ENCODE measurements at regions not wholly inside any gene's neighbourhood (a gene's known extent, or its start where the extent isn't known, plus 50 kb on each side); places are given as distances from the start of the nearest gene placed in this dataset.

DNA sequence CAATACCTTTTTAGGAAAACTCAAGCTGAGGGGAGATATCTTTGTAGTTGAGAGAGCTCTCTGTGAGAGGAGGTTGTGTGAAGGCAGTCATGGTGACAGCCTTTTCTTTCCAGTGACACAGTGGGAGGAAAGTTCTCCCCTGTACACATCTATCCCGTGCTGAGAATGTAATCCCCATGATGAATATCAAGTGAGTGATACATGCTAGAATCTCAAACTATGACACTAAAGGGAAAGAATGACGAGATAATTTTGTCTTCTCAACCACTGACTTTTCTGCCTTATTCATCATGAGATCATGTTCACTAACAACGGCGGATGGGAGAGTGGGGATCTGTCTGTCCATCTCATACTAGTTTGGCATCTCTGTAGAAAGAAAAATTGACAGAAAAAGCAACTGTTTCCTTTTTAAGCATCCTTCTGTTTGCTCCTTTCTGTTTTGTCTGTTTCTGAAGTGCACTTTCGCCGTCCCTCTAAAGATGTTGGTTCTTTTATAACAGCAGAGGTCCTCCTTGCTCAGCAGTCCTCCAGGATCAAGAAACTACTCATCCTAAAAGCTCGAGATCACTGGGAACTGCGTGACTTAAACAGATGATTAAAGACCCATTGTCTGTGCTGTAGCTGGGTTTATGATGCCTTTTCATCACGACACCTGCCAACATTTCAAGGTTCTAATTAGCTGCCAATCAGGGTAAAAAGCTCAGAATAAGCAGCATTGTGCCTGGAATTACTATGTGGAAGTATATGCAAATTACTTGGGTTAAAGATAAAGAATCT is 137.6 kb downstream of the DCK start (continued):
- TF ChIP-seq, protein P1, sequence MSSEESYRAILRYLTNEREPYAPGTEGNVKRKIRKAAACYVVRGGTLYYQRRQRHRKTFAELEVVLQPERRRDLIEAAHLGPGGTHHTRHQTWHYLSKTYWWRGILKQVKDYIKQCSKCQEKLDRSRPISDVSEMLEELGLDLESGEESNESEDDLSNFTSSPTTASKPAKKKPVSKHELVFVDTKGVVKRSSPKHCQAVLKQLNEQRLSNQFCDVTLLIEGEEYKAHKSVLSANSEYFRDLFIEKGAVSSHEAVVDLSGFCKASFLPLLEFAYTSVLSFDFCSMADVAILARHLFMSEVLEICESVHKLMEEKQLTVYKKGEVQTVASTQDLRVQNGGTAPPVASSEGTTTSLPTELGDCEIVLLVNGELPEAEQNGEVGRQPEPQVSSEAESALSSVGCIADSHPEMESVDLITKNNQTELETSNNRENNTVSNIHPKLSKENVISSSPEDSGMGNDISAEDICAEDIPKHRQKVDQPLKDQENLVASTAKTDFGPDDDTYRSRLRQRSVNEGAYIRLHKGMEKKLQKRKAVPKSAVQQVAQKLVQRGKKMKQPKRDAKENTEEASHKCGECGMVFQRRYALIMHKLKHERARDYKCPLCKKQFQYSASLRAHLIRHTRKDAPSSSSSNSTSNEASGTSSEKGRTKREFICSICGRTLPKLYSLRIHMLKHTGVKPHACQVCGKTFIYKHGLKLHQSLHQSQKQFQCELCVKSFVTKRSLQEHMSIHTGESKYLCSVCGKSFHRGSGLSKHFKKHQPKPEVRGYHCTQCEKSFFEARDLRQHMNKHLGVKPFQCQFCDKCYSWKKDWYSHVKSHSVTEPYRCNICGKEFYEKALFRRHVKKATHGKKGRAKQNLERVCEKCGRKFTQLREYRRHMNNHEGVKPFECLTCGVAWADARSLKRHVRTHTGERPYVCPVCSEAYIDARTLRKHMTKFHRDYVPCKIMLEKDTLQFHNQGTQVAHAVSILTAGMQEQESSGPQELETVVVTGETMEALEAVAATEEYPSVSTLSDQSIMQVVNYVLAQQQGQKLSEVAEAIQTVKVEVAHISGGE (CRISPR knock-in tag; IDR thresholded peaks at IDR 0.05): no peak
- TF ChIP-seq, protein P2, sequence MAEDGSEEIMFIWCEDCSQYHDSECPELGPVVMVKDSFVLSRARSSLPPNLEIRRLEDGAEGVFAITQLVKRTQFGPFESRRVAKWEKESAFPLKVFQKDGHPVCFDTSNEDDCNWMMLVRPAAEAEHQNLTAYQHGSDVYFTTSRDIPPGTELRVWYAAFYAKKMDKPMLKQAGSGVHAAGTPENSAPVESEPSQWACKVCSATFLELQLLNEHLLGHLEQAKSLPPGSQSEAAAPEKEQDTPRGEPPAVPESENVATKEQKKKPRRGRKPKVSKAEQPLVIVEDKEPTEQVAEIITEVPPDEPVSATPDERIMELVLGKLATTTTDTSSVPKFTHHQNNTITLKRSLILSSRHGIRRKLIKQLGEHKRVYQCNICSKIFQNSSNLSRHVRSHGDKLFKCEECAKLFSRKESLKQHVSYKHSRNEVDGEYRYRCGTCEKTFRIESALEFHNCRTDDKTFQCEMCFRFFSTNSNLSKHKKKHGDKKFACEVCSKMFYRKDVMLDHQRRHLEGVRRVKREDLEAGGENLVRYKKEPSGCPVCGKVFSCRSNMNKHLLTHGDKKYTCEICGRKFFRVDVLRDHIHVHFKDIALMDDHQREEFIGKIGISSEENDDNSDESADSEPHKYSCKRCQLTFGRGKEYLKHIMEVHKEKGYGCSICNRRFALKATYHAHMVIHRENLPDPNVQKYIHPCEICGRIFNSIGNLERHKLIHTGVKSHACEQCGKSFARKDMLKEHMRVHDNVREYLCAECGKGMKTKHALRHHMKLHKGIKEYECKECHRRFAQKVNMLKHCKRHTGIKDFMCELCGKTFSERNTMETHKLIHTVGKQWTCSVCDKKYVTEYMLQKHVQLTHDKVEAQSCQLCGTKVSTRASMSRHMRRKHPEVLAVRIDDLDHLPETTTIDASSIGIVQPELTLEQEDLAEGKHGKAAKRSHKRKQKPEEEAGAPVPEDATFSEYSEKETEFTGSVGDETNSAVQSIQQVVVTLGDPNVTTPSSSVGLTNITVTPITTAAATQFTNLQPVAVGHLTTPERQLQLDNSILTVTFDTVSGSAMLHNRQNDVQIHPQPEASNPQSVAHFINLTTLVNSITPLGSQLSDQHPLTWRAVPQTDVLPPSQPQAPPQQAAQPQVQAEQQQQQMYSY (CRISPR knock-in tag; IDR thresholded peaks at IDR 0.05): no peak
- TF ChIP-seq TBL1XR1 (IDR thresholded peaks at IDR 0.05; ENCODE audit: low read depth, low read length) (no peak), SUZ12 (IDR thresholded peaks at IDR 0.05; ENCODE audit: unreplicated experiment) (no peak), TCF3 (IDR thresholded peaks at IDR 0.05; ENCODE audit: borderline replicate concordance, insufficient read depth, low read depth, low read length) (no peak), RAD51 (IDR thresholded peaks at IDR 0.05) (no peak), NFXL1 (IDR thresholded peaks at IDR 0.05; ENCODE audit: borderline replicate concordance) (no peak), BRCA1 (IDR thresholded peaks at IDR 0.05; ENCODE audit: low read depth, low read length) (no peak), ATF7 (IDR thresholded peaks at IDR 0.05; ENCODE audit: low read depth) (no peak)
- TF ChIP-seq, protein P3, sequence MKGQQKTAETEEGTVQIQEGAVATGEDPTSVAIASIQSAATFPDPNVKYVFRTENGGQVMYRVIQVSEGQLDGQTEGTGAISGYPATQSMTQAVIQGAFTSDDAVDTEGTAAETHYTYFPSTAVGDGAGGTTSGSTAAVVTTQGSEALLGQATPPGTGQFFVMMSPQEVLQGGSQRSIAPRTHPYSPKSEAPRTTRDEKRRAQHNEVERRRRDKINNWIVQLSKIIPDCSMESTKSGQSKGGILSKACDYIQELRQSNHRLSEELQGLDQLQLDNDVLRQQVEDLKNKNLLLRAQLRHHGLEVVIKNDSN (IDR thresholded peaks at IDR 0.05; ENCODE audit: borderline replicate concordance, extremely low read length, insufficient read depth, low read depth, low read length): no peak
